ENCODE measurements at regions not wholly inside any gene's neighbourhood (a gene's known extent, or its start where the extent isn't known, plus 50 kb on each side); places are given as distances from the start of the nearest gene placed in this dataset.

- FAIRE-seq (no peak), DNase-seq (no peak)
- Histone ChIP-seq H3K27ac (ENCODE audit: low read depth in 1 of 3, low read length in 2 of 3) (no peak overlapping the region), H3K27me3 (ENCODE audit: control insufficient read depth in 3 of 3, insufficient read depth in 3 of 3, low read length in 3 of 3) (no peaks in the 10 kb centered on the region), H3K4me3 (ENCODE audit: low read depth in 1 of 3, low read length in 3 of 3) (no peak overlapping the region), H3K36me3 (ENCODE audit: control insufficient read depth in 3 of 3, insufficient read depth in 2 of 3, low read depth in 1 of 3, low read length in 3 of 3) (no peaks in the 10 kb centered on the region), H3K4me1 (ENCODE audit: control insufficient read depth in 3 of 3, insufficient read depth in 2 of 3, low read depth in 1 of 3, low read length in 2 of 3) (no peaks in the 10 kb centered on the region), H3K9me3 (ENCODE audit: control insufficient read depth in 2 of 2, insufficient read depth in 1 of 2, low read depth in 1 of 2, low read length in 1 of 2) (no peaks in the 10 kb centered on the region)
- 51 to 75% (median 60%) methylated on average over 2 of the region's 2 CpGs for whole genome bisulfite sequencing, 3 donors
These were observed 939.5 kb upstream of the FANCL start for GRCh38 chr2:59180621-59181020.

- 87 to 95% (median 88%) methylated on average over 6 of the region's 6 CpGs for WGBS, 3 donors
- no peak overlapping the region for H3K27ac ChIP-seq (ENCODE audit: low read depth in 1 of 3, low read length in 2 of 3)
These were observed 939.0 kb upstream of the FANCL start for GRCh38 chr2:59180111-59180510.

GRCh38 chr2:59177748-59178147 is 936.6 kb upstream of the FANCL start:
- Histone ChIP-seq H3K4me1 (ENCODE audit: control insufficient read depth in 3 of 3, insufficient read depth in 2 of 3, low read depth in 1 of 3, low read length in 2 of 3) (no peaks in the 10 kb centered on the region), H3K27ac (ENCODE audit: low read depth in 1 of 3, low read length in 2 of 3) (no peak overlapping the region), H3K4me3 (ENCODE audit: low read depth in 1 of 3, low read length in 3 of 3) (no peak overlapping the region), H3K36me3 (ENCODE audit: control insufficient read depth in 3 of 3, insufficient read depth in 2 of 3, low read depth in 1 of 3, low read length in 3 of 3) (no peaks in the 10 kb centered on the region), H3K9me3 (ENCODE audit: control insufficient read depth in 2 of 2, insufficient read depth in 1 of 2, low read depth in 1 of 2, low read length in 1 of 2) (no peaks in the 10 kb centered on the region), H3K27me3 (ENCODE audit: control insufficient read depth in 3 of 3, insufficient read depth in 3 of 3, low read length in 3 of 3) (no peaks in the 10 kb centered on the region)
- WGBS, 3 donors: 66 to 79% (median 71%) methylated on average over 2 of the region's 2 CpGs
- FAIRE-seq: no peak
- DNase-seq: no peak

More at GRCh38 chr2:59180111-59180510, 939.0 kb upstream of the FANCL start:
- Histone ChIP-seq H3K4me1 (ENCODE audit: control insufficient read depth in 3 of 3, insufficient read depth in 2 of 3, low read depth in 1 of 3, low read length in 2 of 3) (no peaks in the 10 kb centered on the region), H3K4me3 (ENCODE audit: low read depth in 1 of 3, low read length in 3 of 3) (no peak overlapping the region), H3K27me3 (ENCODE audit: control insufficient read depth in 3 of 3, insufficient read depth in 3 of 3, low read length in 3 of 3) (no peaks in the 10 kb centered on the region), H3K9me3 (ENCODE audit: control insufficient read depth in 2 of 2, insufficient read depth in 1 of 2, low read depth in 1 of 2, low read length in 1 of 2) (no peaks in the 10 kb centered on the region), H3K36me3 (ENCODE audit: control insufficient read depth in 3 of 3, insufficient read depth in 2 of 3, low read depth in 1 of 3, low read length in 3 of 3) (no peaks in the 10 kb centered on the region)
- DNase-seq (no peak), FAIRE-seq (no peak)

GRCh38 chr2:59176737-59177136 is 935.6 kb upstream of the FANCL start:
- Histone ChIP-seq H3K4me3 (ENCODE audit: low read depth in 1 of 3, low read length in 3 of 3) (no peak overlapping the region), H3K9me3 (ENCODE audit: control insufficient read depth in 2 of 2, insufficient read depth in 1 of 2, low read depth in 1 of 2, low read length in 1 of 2) (no peaks in the 10 kb centered on the region), H3K36me3 (ENCODE audit: control insufficient read depth in 3 of 3, insufficient read depth in 2 of 3, low read depth in 1 of 3, low read length in 3 of 3) (no peaks in the 10 kb centered on the region), H3K27ac (ENCODE audit: low read depth in 1 of 3, low read length in 2 of 3) (no peak overlapping the region), H3K27me3 (ENCODE audit: control insufficient read depth in 3 of 3, insufficient read depth in 3 of 3, low read length in 3 of 3) (no peaks in the 10 kb centered on the region), H3K4me1 (ENCODE audit: control insufficient read depth in 3 of 3, insufficient read depth in 2 of 3, low read depth in 1 of 3, low read length in 2 of 3) (no peaks in the 10 kb centered on the region)
- no peak for FAIRE-seq
- DNase-seq: no peak

- FAIRE-seq: no peak
These were observed 933.6 kb upstream of the FANCL start for GRCh38 chr2:59174536-59175243.

GRCh38 chr2:59173325-59173724 is 932.2 kb upstream of the FANCL start:
- DNase-seq: no peak
- Histone ChIP-seq H3K4me3 (ENCODE audit: low read depth in 1 of 3, low read length in 3 of 3) (no peak overlapping the region), H3K27me3 (ENCODE audit: control insufficient read depth in 3 of 3, insufficient read depth in 3 of 3, low read length in 3 of 3) (no peaks in the 10 kb centered on the region), H3K27ac (ENCODE audit: low read depth in 1 of 3, low read length in 2 of 3) (no peak overlapping the region), H3K36me3 (ENCODE audit: control insufficient read depth in 3 of 3, insufficient read depth in 2 of 3, low read depth in 1 of 3, low read length in 3 of 3) (no peaks in the 10 kb centered on the region), H3K4me1 (ENCODE audit: control insufficient read depth in 3 of 3, insufficient read depth in 2 of 3, low read depth in 1 of 3, low read length in 2 of 3) (no peaks in the 10 kb centered on the region), H3K9me3 (ENCODE audit: control insufficient read depth in 2 of 2, insufficient read depth in 1 of 2, low read depth in 1 of 2, low read length in 1 of 2) (no peaks in the 10 kb centered on the region)
- WGBS, 3 donors: 87 to 93% (median 91%) methylated on average over 8 of the region's 8 CpGs
- no peak for FAIRE-seq

More at GRCh38 chr2:59174536-59175243, 933.6 kb upstream of the FANCL start:
- 82 to 90% (median 86%) methylated on average over 12 to 13 of the region's 13 CpGs for WGBS, 3 donors
- no peaks in the 10 kb centered on the region for H3K4me1 ChIP-seq (ENCODE audit: control insufficient read depth in 3 of 3, insufficient read depth in 2 of 3, low read depth in 1 of 3, low read length in 2 of 3)
- H3K9me3 ChIP-seq (ENCODE audit: control insufficient read depth in 2 of 2, insufficient read depth in 1 of 2, low read depth in 1 of 2, low read length in 1 of 2): no peaks in the 10 kb centered on the region
- no peak overlapping the region for H3K4me3 ChIP-seq (ENCODE audit: low read depth in 1 of 3, low read length in 3 of 3)
- H3K27ac ChIP-seq (ENCODE audit: low read depth in 1 of 3, low read length in 2 of 3): no peak overlapping the region
- DNase-seq: no peak
- no peaks in the 10 kb centered on the region for H3K27me3 ChIP-seq (ENCODE audit: control insufficient read depth in 3 of 3, insufficient read depth in 3 of 3, low read length in 3 of 3)
- no peaks in the 10 kb centered on the region for H3K36me3 ChIP-seq (ENCODE audit: control insufficient read depth in 3 of 3, insufficient read depth in 2 of 3, low read depth in 1 of 3, low read length in 3 of 3)

- Histone ChIP-seq H3K27me3 (ENCODE audit: control insufficient read depth in 3 of 3, insufficient read depth in 3 of 3, low read length in 3 of 3) (no peaks in the 10 kb centered on the region), H3K36me3 (ENCODE audit: control insufficient read depth in 3 of 3, insufficient read depth in 2 of 3, low read depth in 1 of 3, low read length in 3 of 3) (no peaks in the 10 kb centered on the region), H3K9me3 (ENCODE audit: control insufficient read depth in 2 of 2, insufficient read depth in 1 of 2, low read depth in 1 of 2, low read length in 1 of 2) (no peaks in the 10 kb centered on the region), H3K4me3 (ENCODE audit: low read depth in 1 of 3, low read length in 3 of 3) (no peak overlapping the region), H3K4me1 (ENCODE audit: control insufficient read depth in 3 of 3, insufficient read depth in 2 of 3, low read depth in 1 of 3, low read length in 2 of 3) (no peaks in the 10 kb centered on the region), H3K27ac (ENCODE audit: low read depth in 1 of 3, low read length in 2 of 3) (no peak overlapping the region)
- FAIRE-seq (no peak), DNase-seq (no peak)
These were observed 929.9 kb upstream of the FANCL start for GRCh38 chr2:59171019-59171418.

- Histone ChIP-seq H3K27me3 (ENCODE audit: control insufficient read depth in 3 of 3, insufficient read depth in 3 of 3, low read length in 3 of 3) (no peaks in the 10 kb centered on the region), H3K36me3 (ENCODE audit: control insufficient read depth in 3 of 3, insufficient read depth in 2 of 3, low read depth in 1 of 3, low read length in 3 of 3) (no peaks in the 10 kb centered on the region), H3K4me1 (ENCODE audit: control insufficient read depth in 3 of 3, insufficient read depth in 2 of 3, low read depth in 1 of 3, low read length in 2 of 3) (no peaks in the 10 kb centered on the region), H3K27ac (ENCODE audit: low read depth in 1 of 3, low read length in 2 of 3) (no peak overlapping the region), H3K9me3 (ENCODE audit: control insufficient read depth in 2 of 2, insufficient read depth in 1 of 2, low read depth in 1 of 2, low read length in 1 of 2) (no peaks in the 10 kb centered on the region), H3K4me3 (ENCODE audit: low read depth in 1 of 3, low read length in 3 of 3) (no peak overlapping the region)
- FAIRE-seq: no peak
- DNase-seq: no peak
- 91 to 97% (median 92%) methylated on average over 4 of the region's 4 CpGs for WGBS, 3 donors
These were observed 927.6 kb upstream of the FANCL start for GRCh38 chr2:59168766-59169165.

GRCh38 chr2:59167514-59167913 is 926.4 kb upstream of the FANCL start:
- WGBS, 3 donors: 17 to 44% (median 25%) methylated on average over 2 of the region's 2 CpGs
- H3K4me3 ChIP-seq (ENCODE audit: low read depth in 1 of 3, low read length in 3 of 3): no peak overlapping the region
- H3K27ac ChIP-seq (ENCODE audit: low read depth in 1 of 3, low read length in 2 of 3): no peak overlapping the region
- H3K9me3 ChIP-seq (ENCODE audit: control insufficient read depth in 2 of 2, insufficient read depth in 1 of 2, low read depth in 1 of 2, low read length in 1 of 2): no peaks in the 10 kb centered on the region
- no peaks in the 10 kb centered on the region for H3K36me3 ChIP-seq (ENCODE audit: control insufficient read depth in 3 of 3, insufficient read depth in 2 of 3, low read depth in 1 of 3, low read length in 3 of 3)
- DNase-seq: no peak
- no peaks in the 10 kb centered on the region for H3K4me1 ChIP-seq (ENCODE audit: control insufficient read depth in 3 of 3, insufficient read depth in 2 of 3, low read depth in 1 of 3, low read length in 2 of 3)
- no peaks in the 10 kb centered on the region for H3K27me3 ChIP-seq (ENCODE audit: control insufficient read depth in 3 of 3, insufficient read depth in 3 of 3, low read length in 3 of 3)
- no peak for FAIRE-seq

All from small intestine (tissue), 7 donors.